ENCODE measurements at regions not wholly inside any gene's neighbourhood (a gene's known extent, or its start where the extent isn't known, plus 50 kb on each side); places are given as distances from the start of the nearest gene placed in this dataset.

DNA sequence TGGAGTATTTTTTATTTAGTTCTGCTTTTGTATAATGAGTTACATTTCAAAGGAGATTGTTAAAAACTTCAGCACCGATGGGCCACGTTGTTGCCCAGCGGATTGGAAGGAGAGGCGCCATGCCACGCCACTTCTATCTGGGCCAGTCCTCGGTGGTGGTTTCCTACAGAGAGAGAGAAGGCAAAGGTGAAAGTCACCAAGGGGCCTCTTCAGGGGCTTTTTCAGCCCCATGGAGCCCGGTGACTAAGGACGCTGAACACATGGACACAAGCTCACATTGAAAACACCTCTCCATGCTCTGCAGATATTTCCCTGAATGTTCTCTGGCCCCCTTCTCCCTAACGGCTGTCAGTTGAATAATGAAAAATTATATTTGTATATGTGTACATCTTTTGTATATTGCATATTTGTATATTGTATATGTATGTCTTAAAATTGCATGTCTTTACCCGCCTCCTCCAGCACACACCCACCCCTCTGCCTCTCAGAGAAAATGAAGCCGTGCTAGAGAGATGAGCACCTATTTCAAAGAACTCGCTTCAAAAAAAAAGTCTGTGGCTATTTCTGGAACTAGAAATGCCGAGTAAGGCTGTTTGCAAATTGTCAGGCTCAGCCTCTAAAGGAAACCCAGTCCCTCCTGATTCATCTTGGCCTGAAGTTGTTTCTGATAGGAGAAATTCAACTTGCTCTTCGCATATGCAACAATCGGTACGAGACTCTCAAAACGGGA lies 91.9 kb upstream of the CDH4 start:
- POLR2A ChIA-PET, result no interaction called here
- Histone ChIP-seq H3K27ac (ENCODE audit: extremely low read depth, low read depth, low read length) (no peak overlapping the region), H3K4me1 (ENCODE audit: control insufficient read depth, insufficient read depth, low read length) (no peaks in the 10 kb centered on the region), H3K36me3 (ENCODE audit: control insufficient read depth in 2 of 2, insufficient read depth in 1 of 2, low read length in 2 of 2) (no peaks in the 10 kb centered on the region), H3K4me3 (ENCODE audit: low read depth, low read length) (no peak overlapping the region), H3K9me3 (ENCODE audit: control insufficient read depth, insufficient read depth, low read depth, low read length) (no peaks in the 10 kb centered on the region)
- CTCF ChIA-PET, result interaction anchor here (0.7 kb wide), 1 partner anchor 262 kb away, joined by 4 read pairs; no protein-coding TSS in a partner anchor
- TF ChIP-seq ZNF366 (tag by site-specific recombination; conservative IDR thresholded peaks at IDR 0.05), result no peak
- TF ChIP-seq ZNF629 (tag by site-specific recombination; IDR thresholded peaks at IDR 0.05), result no peak
- TF ChIP-seq ZNF266 (tag by site-specific recombination; IDR thresholded peaks at IDR 0.05; ENCODE audit: low read depth), result no peak
- no peak for TF ChIP-seq FEZF1 (tag by site-specific recombination; IDR thresholded peaks at IDR 0.05)

DNA sequence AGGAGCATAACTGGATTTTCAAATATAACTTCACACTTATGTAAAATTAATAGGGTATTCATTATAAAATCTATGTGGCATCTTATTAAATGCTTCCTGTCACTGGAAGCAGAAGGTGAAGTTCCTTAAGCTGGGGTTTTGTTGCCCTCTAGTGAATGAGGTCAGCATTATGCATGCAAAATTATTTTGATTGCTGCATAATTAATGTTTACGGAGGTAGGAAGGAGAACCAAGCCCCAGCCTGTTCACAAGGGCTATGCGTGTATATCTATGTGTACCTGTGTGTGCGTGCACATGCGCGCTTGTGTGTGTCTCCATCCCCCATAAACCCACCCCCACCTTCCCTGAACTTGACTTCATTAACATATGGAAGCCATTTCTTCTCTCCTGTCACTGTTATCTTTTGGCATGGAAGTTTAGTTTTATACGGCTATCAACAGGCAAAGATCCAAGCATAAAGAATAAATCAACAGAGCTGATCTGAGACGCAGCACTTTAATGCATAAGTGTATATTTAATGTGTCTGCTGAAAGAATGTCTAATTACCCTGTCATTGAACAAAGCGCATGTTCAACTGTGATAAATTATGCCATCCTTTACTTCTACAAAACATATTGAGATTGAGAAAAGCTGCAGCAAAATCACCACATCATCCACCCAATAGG lies 90.2 kb upstream of the CDH4 start:
- ChIA-PET POLR2A (no interaction called here), CTCF (interaction anchor here (0.7 to 1.5 kb wide), 2 partner anchors 67 to 158 kb away, joined by 3 to 6 read pairs; no protein-coding TSS in a partner anchor)
- H3K27ac ChIP-seq (ENCODE audit: extremely low read depth, low read depth, low read length), result no peak overlapping the region
- H3K4me1 ChIP-seq (ENCODE audit: control insufficient read depth, insufficient read depth, low read length), result no peaks in the 10 kb centered on the region
- TF ChIP-seq, protein P1, sequence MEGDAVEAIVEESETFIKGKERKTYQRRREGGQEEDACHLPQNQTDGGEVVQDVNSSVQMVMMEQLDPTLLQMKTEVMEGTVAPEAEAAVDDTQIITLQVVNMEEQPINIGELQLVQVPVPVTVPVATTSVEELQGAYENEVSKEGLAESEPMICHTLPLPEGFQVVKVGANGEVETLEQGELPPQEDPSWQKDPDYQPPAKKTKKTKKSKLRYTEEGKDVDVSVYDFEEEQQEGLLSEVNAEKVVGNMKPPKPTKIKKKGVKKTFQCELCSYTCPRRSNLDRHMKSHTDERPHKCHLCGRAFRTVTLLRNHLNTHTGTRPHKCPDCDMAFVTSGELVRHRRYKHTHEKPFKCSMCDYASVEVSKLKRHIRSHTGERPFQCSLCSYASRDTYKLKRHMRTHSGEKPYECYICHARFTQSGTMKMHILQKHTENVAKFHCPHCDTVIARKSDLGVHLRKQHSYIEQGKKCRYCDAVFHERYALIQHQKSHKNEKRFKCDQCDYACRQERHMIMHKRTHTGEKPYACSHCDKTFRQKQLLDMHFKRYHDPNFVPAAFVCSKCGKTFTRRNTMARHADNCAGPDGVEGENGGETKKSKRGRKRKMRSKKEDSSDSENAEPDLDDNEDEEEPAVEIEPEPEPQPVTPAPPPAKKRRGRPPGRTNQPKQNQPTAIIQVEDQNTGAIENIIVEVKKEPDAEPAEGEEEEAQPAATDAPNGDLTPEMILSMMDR (tag by site-specific recombination; IDR thresholded peaks at IDR 0.05), result 0 out of 2 replicates have a peak, but pooled peaks have one; percentile 15
- no peak for TF ChIP-seq ZNF670 (tag by site-specific recombination; IDR thresholded peaks at IDR 0.05; ENCODE audit: low read depth)
- no peaks in the 10 kb centered on the region for H3K36me3 ChIP-seq (ENCODE audit: control insufficient read depth in 2 of 2, insufficient read depth in 1 of 2, low read length in 2 of 2)
- H3K4me3 ChIP-seq (ENCODE audit: low read depth, low read length), result no peak overlapping the region
- H3K9me3 ChIP-seq (ENCODE audit: control insufficient read depth, insufficient read depth, low read depth, low read length), result no peaks in the 10 kb centered on the region

DNA sequence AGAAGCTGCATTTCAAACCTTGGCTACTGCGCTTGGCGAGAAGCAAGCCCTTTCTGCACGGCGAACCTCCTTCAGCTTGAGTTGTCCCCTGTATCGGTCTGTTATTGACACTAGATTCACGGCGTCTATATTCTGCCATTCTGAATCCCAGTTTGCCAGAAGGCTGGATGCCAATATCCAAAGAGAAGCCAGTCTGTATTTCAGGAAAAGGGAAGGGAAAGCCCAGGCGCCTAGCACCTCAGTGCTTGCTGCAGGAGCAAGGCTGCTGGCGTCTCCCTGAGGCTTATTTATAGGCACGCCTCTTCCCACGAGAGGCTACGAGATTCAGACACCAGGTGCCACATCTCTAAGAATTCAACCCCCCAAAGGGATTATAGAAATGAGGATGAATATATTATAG lies 89.6 kb upstream of the CDH4 start:
- no peaks in the 10 kb centered on the region for H3K36me3 ChIP-seq (ENCODE audit: control insufficient read depth in 2 of 2, insufficient read depth in 1 of 2, low read length in 2 of 2)
- POLR2A ChIA-PET, result no interaction called here
- no peaks in the 10 kb centered on the region for H3K4me1 ChIP-seq (ENCODE audit: control insufficient read depth, insufficient read depth, low read length)
- CTCF ChIA-PET, result no interaction called here
- no peaks in the 10 kb centered on the region for H3K9me3 ChIP-seq (ENCODE audit: control insufficient read depth, insufficient read depth, low read depth, low read length)
- no peak overlapping the region for H3K4me3 ChIP-seq (ENCODE audit: low read depth, low read length)
- no peak overlapping the region for H3K27ac ChIP-seq (ENCODE audit: extremely low read depth, low read depth, low read length)
- TF ChIP-seq ZNF555 (tag by site-specific recombination; conservative IDR thresholded peaks at IDR 0.05), result no peak
- no peak for TF ChIP-seq KLF16 (tag by site-specific recombination; IDR thresholded peaks at IDR 0.05)
- TF ChIP-seq ZNF146 (tag by site-specific recombination; IDR thresholded peaks at IDR 0.05), result no peak
- no peak for TF ChIP-seq ZNF777 (tag by site-specific recombination; IDR thresholded peaks at IDR 0.05; ENCODE audit: borderline replicate concordance)
- TF ChIP-seq, protein P2, sequence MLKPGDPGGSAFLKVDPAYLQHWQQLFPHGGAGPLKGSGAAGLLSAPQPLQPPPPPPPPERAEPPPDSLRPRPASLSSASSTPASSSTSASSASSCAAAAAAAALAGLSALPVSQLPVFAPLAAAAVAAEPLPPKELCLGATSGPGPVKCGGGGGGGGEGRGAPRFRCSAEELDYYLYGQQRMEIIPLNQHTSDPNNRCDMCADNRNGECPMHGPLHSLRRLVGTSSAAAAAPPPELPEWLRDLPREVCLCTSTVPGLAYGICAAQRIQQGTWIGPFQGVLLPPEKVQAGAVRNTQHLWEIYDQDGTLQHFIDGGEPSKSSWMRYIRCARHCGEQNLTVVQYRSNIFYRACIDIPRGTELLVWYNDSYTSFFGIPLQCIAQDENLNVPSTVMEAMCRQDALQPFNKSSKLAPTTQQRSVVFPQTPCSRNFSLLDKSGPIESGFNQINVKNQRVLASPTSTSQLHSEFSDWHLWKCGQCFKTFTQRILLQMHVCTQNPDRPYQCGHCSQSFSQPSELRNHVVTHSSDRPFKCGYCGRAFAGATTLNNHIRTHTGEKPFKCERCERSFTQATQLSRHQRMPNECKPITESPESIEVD (tag by site-specific recombination; IDR thresholded peaks at IDR 0.05), result no peak
- TF ChIP-seq KLF1 (tag by site-specific recombination; IDR thresholded peaks at IDR 0.05), result no peak
- no peak for TF ChIP-seq ZNF341 (tag by site-specific recombination; IDR thresholded peaks at IDR 0.05; ENCODE audit: low read depth)
- TF ChIP-seq HOXD13 (CRISPR knock-in tag; IDR thresholded peaks at IDR 0.05; ENCODE audit: borderline replicate concordance), result no peak
- no peak for TF ChIP-seq GLI4 (tag by site-specific recombination; IDR thresholded peaks at IDR 0.05)
- TF ChIP-seq ZNF426 (tag by site-specific recombination; IDR thresholded peaks at IDR 0.05), result no peak
- no peak for TF ChIP-seq ZNF530 (tag by site-specific recombination; IDR thresholded peaks at IDR 0.05; ENCODE audit: low read depth)
- no peak for TF ChIP-seq ZNF24 (tag by site-specific recombination; IDR thresholded peaks at IDR 0.05)
- TF ChIP-seq ZNF133 (tag by site-specific recombination; IDR thresholded peaks at IDR 0.05), result no peak
- no peak for TF ChIP-seq ZNF596 (tag by site-specific recombination; IDR thresholded peaks at IDR 0.05)
- no peak for TF ChIP-seq ZNF707 (tag by site-specific recombination; IDR thresholded peaks at IDR 0.05)
- TF ChIP-seq, protein P3, sequence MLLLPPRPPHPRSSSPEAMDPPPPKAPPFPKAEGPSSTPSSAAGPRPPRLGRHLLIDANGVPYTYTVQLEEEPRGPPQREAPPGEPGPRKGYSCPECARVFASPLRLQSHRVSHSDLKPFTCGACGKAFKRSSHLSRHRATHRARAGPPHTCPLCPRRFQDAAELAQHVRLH (tag by site-specific recombination; IDR thresholded peaks at IDR 0.05), result no peak
- TF ChIP-seq ZNF121 (tag by site-specific recombination; IDR thresholded peaks at IDR 0.05), result no peak

Data from HEK293 (cell line).